ENCODE measurements at regions not wholly inside any gene's neighbourhood (a gene's known extent, or its start where the extent isn't known, plus 50 kb on each side); places are given as distances from the start of the nearest gene placed in this dataset.
"Not testable (repeated sequence)": the region's sequence is repeated elsewhere in the genome, so short reads cannot be mapped to it uniquely, and the experiment has no call there.

- H3K9me3 Mint-ChIP-seq: no peaks in the 10 kb centered on the region
- CTCF ChIA-PET: interaction anchor here (0.6 kb wide), 1 partner anchor 343 kb away, joined by 3 read pairs; no protein-coding TSS in a partner anchor
- H3K4me3 Mint-ChIP-seq: no peak overlapping the region
- peaks cover 4% of the 10 kb centered on the region for H3K4me1 Mint-ChIP-seq (ENCODE audit: low read depth)
- no peaks in the 10 kb centered on the region for H3K36me3 Mint-ChIP-seq (ENCODE audit: low read depth)
- H3K27me3 Mint-ChIP-seq (ENCODE audit: low read depth): no peaks in the 10 kb centered on the region
- intact Hi-C loops (cut with micrococcal nuclease): no loop called here
- no peak overlapping the region for H3K27ac Mint-ChIP-seq
- DNase-seq: no peak
Measured at GRCh38 chr3:16759227-16759903, 125.4 kb upstream of the PLCL2 start.

GRCh38 chr3:16761571-16761970 lies 123.2 kb upstream of the PLCL2 start:
- Mint-ChIP-seq H3K27ac (no peak overlapping the region), H3K27me3 (ENCODE audit: low read depth) (no peaks in the 10 kb centered on the region), H3K36me3 (ENCODE audit: low read depth) (no peaks in the 10 kb centered on the region), H3K4me3 (no peak overlapping the region), H3K4me1 (ENCODE audit: low read depth) (peaks cover 4% of the 10 kb centered on the region), H3K9me3 (no peaks in the 10 kb centered on the region)
- intact Hi-C loops (cut with micrococcal nuclease): no loop called here
- CTCF ChIA-PET: no interaction called here
- DNase-seq: no peak

- Mint-ChIP-seq H3K36me3 (ENCODE audit: low read depth) (no peaks in the 10 kb centered on the region), H3K27me3 (ENCODE audit: low read depth) (no peaks in the 10 kb centered on the region), H3K4me1 (ENCODE audit: low read depth) (no peaks in the 10 kb centered on the region), H3K4me3 (no peak overlapping the region), H3K9me3 (no peaks in the 10 kb centered on the region), H3K27ac (no peak overlapping the region)
- intact Hi-C loops (cut with micrococcal nuclease): no loop called here
- CTCF ChIA-PET: interaction anchor here (0.6 kb wide), 1 partner anchor 243 kb away, joined by 3 read pairs; no protein-coding TSS in a partner anchor
- DNase-seq: no peak
Measured at GRCh38 chr3:16765661-16766060, 119.1 kb upstream of the PLCL2 start.

- no peak for DNase-seq
- CTCF ChIA-PET: interaction anchor here (0.5 kb wide), 1 partner anchor 141 kb away, joined by 4 read pairs; no protein-coding TSS in a partner anchor
Measured at GRCh38 chr3:16767006-16767405, 117.7 kb upstream of the PLCL2 start.

GRCh38 chr3:16768014-16768413 lies 116.7 kb upstream of the PLCL2 start:
- CTCF ChIA-PET: no interaction called here
- Mint-ChIP-seq H3K4me1 (ENCODE audit: low read depth) (peaks cover 5% of the 10 kb centered on the region), H3K27me3 (ENCODE audit: low read depth) (no peaks in the 10 kb centered on the region), H3K27ac (no peak overlapping the region), H3K4me3 (no peak overlapping the region), H3K9me3 (no peaks in the 10 kb centered on the region), H3K36me3 (ENCODE audit: low read depth) (no peaks in the 10 kb centered on the region)
- no peak for DNase-seq
- intact Hi-C loops (cut with micrococcal nuclease): no loop called here

More at GRCh38 chr3:16767006-16767405, 117.7 kb upstream of the PLCL2 start:
- no peak overlapping the region for H3K4me3 Mint-ChIP-seq
- no peaks in the 10 kb centered on the region for H3K27me3 Mint-ChIP-seq (ENCODE audit: low read depth)
- no peaks in the 10 kb centered on the region for H3K36me3 Mint-ChIP-seq (ENCODE audit: low read depth)
- intact Hi-C loops (cut with micrococcal nuclease): no loop called here
- H3K9me3 Mint-ChIP-seq: no peaks in the 10 kb centered on the region
- no peaks in the 10 kb centered on the region for H3K4me1 Mint-ChIP-seq (ENCODE audit: low read depth)
- no peak overlapping the region for H3K27ac Mint-ChIP-seq

- intact Hi-C loops (cut with micrococcal nuclease): no loop called here
- H3K4me3 Mint-ChIP-seq: no peak overlapping the region
- no peak overlapping the region for H3K27ac Mint-ChIP-seq
- H3K4me1 Mint-ChIP-seq (ENCODE audit: low read depth): peaks cover 8% of the 10 kb centered on the region
- CTCF ChIA-PET: no interaction called here
- no peak for DNase-seq
- H3K36me3 Mint-ChIP-seq (ENCODE audit: low read depth): no peaks in the 10 kb centered on the region
- H3K27me3 Mint-ChIP-seq (ENCODE audit: low read depth): no peaks in the 10 kb centered on the region
- no peaks in the 10 kb centered on the region for H3K9me3 Mint-ChIP-seq
Measured at GRCh38 chr3:16768956-16769355, 115.8 kb upstream of the PLCL2 start.

GRCh38 chr3:16769525-16769924 lies 115.2 kb upstream of the PLCL2 start:
- Mint-ChIP-seq H3K27ac (no peak overlapping the region), H3K4me3 (no peak overlapping the region), H3K9me3 (no peaks in the 10 kb centered on the region), H3K27me3 (ENCODE audit: low read depth) (no peaks in the 10 kb centered on the region), H3K36me3 (ENCODE audit: low read depth) (no peaks in the 10 kb centered on the region), H3K4me1 (ENCODE audit: low read depth) (peaks cover 10% of the 10 kb centered on the region)
- DNase-seq: no peak
- intact Hi-C loops (cut with micrococcal nuclease): no loop called here
- CTCF ChIA-PET: no interaction called here

- Mint-ChIP-seq H3K27ac (no peak overlapping the region), H3K36me3 (ENCODE audit: low read depth) (no peaks in the 10 kb centered on the region), H3K4me3 (no peak overlapping the region), H3K4me1 (ENCODE audit: low read depth) (peaks cover 13% of the 10 kb centered on the region), H3K27me3 (ENCODE audit: low read depth) (no peaks in the 10 kb centered on the region), H3K9me3 (no peaks in the 10 kb centered on the region)
- CTCF ChIA-PET: no interaction called here
- no peak for DNase-seq
- intact Hi-C loops (cut with micrococcal nuclease): no loop called here
Measured at GRCh38 chr3:16770021-16770420, 114.7 kb upstream of the PLCL2 start.

- intact Hi-C loops (cut with micrococcal nuclease): no loop called here
- no peaks in the 10 kb centered on the region for H3K36me3 Mint-ChIP-seq (ENCODE audit: low read depth)
- no peaks in the 10 kb centered on the region for H3K9me3 Mint-ChIP-seq
- no peak overlapping the region for H3K27ac Mint-ChIP-seq
- no peak overlapping the region for H3K4me3 Mint-ChIP-seq
- CTCF ChIA-PET: no interaction called here
- DNase-seq: no peak
- peaks cover 13% of the 10 kb centered on the region for H3K4me1 Mint-ChIP-seq (ENCODE audit: low read depth)
- H3K27me3 Mint-ChIP-seq (ENCODE audit: low read depth): no peaks in the 10 kb centered on the region
Measured at GRCh38 chr3:16770792-16771191, 114.0 kb upstream of the PLCL2 start.

GRCh38 chr3:16773594-16773993 lies 111.2 kb upstream of the PLCL2 start:
- H3K4me1 Mint-ChIP-seq (ENCODE audit: low read depth): peaks cover 13% of the 10 kb centered on the region

GRCh38 chr3:16774536-16774935 lies 110.2 kb upstream of the PLCL2 start:
- H3K27me3 Mint-ChIP-seq (ENCODE audit: low read depth); H3K36me3 Mint-ChIP-seq (ENCODE audit: low read depth); CTCF ChIA-PET; intact Hi-C loops (cut with micrococcal nuclease); H3K9me3 Mint-ChIP-seq; H3K27ac Mint-ChIP-seq: not testable (repeated sequence)
- Mint-ChIP-seq H3K4me3 (peak overlapping the region; percentile 23), H3K4me1 (ENCODE audit: low read depth) (peaks cover 13% of the 10 kb centered on the region)
- peak; percentile 56 for DNase-seq

More at GRCh38 chr3:16773594-16773993, 111.2 kb upstream of the PLCL2 start:
- H3K4me3 Mint-ChIP-seq; DNase-seq; CTCF ChIA-PET; H3K27ac Mint-ChIP-seq; H3K9me3 Mint-ChIP-seq; intact Hi-C loops (cut with micrococcal nuclease); H3K27me3 Mint-ChIP-seq (ENCODE audit: low read depth); H3K36me3 Mint-ChIP-seq (ENCODE audit: low read depth): not testable (repeated sequence)

- Mint-ChIP-seq H3K27me3 (ENCODE audit: low read depth) (no peaks in the 10 kb centered on the region), H3K4me1 (ENCODE audit: low read depth) (peaks cover 1% of the 10 kb centered on the region), H3K27ac (no peak overlapping the region), H3K4me3 (no peak overlapping the region), H3K9me3 (peaks cover 1% of the 10 kb centered on the region), H3K36me3 (ENCODE audit: low read depth) (no peaks in the 10 kb centered on the region)
- CTCF ChIA-PET: no interaction called here
- DNase-seq: no peak
- intact Hi-C loops (cut with micrococcal nuclease): no loop called here
Measured at GRCh38 chr3:16784973-16785372, 99.8 kb upstream of the PLCL2 start.

- intact Hi-C loops (cut with micrococcal nuclease): no loop called here
- DNase-seq: no peak
- H3K4me3 Mint-ChIP-seq: no peak overlapping the region
- CTCF ChIA-PET: no interaction called here
- H3K9me3 Mint-ChIP-seq: no peaks in the 10 kb centered on the region
- no peaks in the 10 kb centered on the region for H3K36me3 Mint-ChIP-seq (ENCODE audit: low read depth)
- no peaks in the 10 kb centered on the region for H3K27me3 Mint-ChIP-seq (ENCODE audit: low read depth)
- H3K27ac Mint-ChIP-seq: no peak overlapping the region
- H3K4me1 Mint-ChIP-seq (ENCODE audit: low read depth): peaks cover 6% of the 10 kb centered on the region
Measured at GRCh38 chr3:16785465-16785864, 99.3 kb upstream of the PLCL2 start.

Data from activated naive CD4-positive, alpha-beta T cell treated with anti-CD3 and anti-CD28 coated beads for 36 hours (primary cell).